Karpas-422 (cell line): ENCODE measurements at regions not wholly inside any gene's neighbourhood (a gene's known extent, or its start where the extent isn't known, plus 50 kb on each side); places are given as distances from the start of the nearest gene placed in this dataset.

Experiments
- DNase-seq: peaks from one replicate; pipeline ENCODE4 v3.0.0-alpha.2; 2015
- H2AFZ ChIP-seq: fragments of 200-600 bp; sonication (generic); 2 replicates; pipeline ENCODE4 v1.6.1; 2014; ENCODE audit warnings: antibody characterized with exemption, low read length, mixed read lengths
- H3K27ac ChIP-seq: fragments of 200-600 bp; sonication (generic); 2 replicates; pipeline ENCODE4 v1.5.1; 2014; ENCODE audit warnings: mild to moderate bottlenecking, low read length, moderate library complexity
- H3K27me3 ChIP-seq: fragments of 200-600 bp; sonication (generic); 2 replicates; pipeline ENCODE4 v1.6.1; 2014; ENCODE audit warnings: low read length, mixed read lengths
- H3K36me3 ChIP-seq: fragments of 200-600 bp; sonication (generic); 2 replicates; pipeline ENCODE4 v1.6.1; 2014; ENCODE audit warnings: low read length, mixed read lengths; ENCODE audit not compliant: insufficient read depth
- H3K4me1 ChIP-seq: fragments of 200-600 bp; sonication (generic); 2 replicates; pipeline ENCODE4 v1.6.1; 2014; ENCODE audit warnings: mild to moderate bottlenecking, low read length, mixed read lengths
- H3K4me2 ChIP-seq: fragments of 200-600 bp; sonication (generic); 2 replicates; pipeline ENCODE4 v1.6.1; 2014; ENCODE audit warnings: low read length, low read depth, mild to moderate bottlenecking; ENCODE audit not compliant: poor library complexity, severe bottlenecking
- H3K4me3 ChIP-seq: fragments of 200-600 bp; sonication (generic); 2 replicates; pipeline ENCODE4 v1.5.1; 2014; ENCODE audit warnings: mild to moderate bottlenecking, antibody characterized with exemption, low read length, mixed read lengths
- H3K79me2 ChIP-seq: fragments of 200-600 bp; sonication (generic); 2 replicates; pipeline ENCODE4 v1.6.1; 2014; ENCODE audit warnings: mild to moderate bottlenecking, low read length, mixed read lengths
- H3K9ac ChIP-seq: fragments of 200-600 bp; sonication (generic); 2 replicates; pipeline ENCODE4 v1.6.0; 2014; ENCODE audit warnings: low read length
- H3K9me2 ChIP-seq: fragments of 200-600 bp; sonication (generic), shearing (Covaris generic); replicated peaks from 2 replicates; pipeline ENCODE4 v1.6.0; 2014; ENCODE audit warnings: mild to moderate bottlenecking, low read length, moderate library complexity; ENCODE audit not compliant: insufficient read depth
- H3K9me3 ChIP-seq: fragments of 300-700, 200-600 bp; sonication (generic); 2 replicates; pipeline ENCODE4 v1.6.1; 2014; ENCODE audit warnings: low read length, mixed read lengths
- H4K20me1 ChIP-seq: fragments of 200-600 bp; sonication (generic); 2 replicates; pipeline ENCODE4 v1.6.1; 2014; ENCODE audit warnings: mild to moderate bottlenecking, antibody characterized with exemption, low read length, low read depth; ENCODE audit not compliant: insufficient read depth

DNA sequence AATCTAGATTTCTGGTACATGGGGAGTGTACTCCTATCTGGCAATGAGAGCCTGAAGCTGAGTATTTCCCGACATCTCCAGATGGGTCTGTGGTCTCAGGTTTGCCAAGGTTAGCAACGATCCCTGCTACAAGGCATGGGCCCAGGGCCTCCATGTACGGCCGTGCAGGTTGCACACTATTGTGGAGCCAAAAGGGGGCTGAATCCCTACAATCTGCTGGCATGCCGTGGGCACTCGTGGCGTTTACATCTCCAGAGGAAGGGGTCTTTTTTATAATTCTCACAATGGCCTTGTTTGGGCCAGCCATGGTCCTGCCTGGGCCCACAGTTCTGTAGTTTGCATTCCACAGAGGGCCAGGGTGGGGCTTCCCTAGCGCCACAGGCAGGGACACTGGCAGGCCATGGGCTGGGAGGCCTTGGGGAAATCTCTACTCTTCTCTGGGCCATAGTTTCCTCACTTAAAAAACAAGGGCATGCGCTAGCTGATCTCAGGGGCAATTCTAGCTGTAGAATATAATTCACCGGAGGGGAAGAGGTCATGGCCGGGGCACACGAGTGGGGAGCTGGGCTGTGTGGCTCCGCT lies 68.9 kb upstream of the TLE3 start:
- no peaks in the 10 kb centered on the region for H3K9me2 ChIP-seq
- H3K4me1 ChIP-seq = peaks cover under 1% of the 10 kb centered on the region; the same call in 1 of the 2 replicates
- 0 out of 2 replicates have a peak, but pooled peaks cover under 1% of the 10 kb centered on the region for H4K20me1 ChIP-seq
- H3K27me3 ChIP-seq = no peaks in the 10 kb centered on the region
- no peak overlapping the region for H3K4me3 ChIP-seq
- no peak overlapping the region for H3K9ac ChIP-seq
- H3K79me2 ChIP-seq = no peaks in the 10 kb centered on the region
- DNase-seq = no peak
- H2AFZ ChIP-seq = no peak overlapping the region
- H3K27ac ChIP-seq = no peak overlapping the region
- H3K9me3 ChIP-seq = no peaks in the 10 kb centered on the region
- H3K36me3 ChIP-seq = no peaks in the 10 kb centered on the region
- H3K4me2 ChIP-seq = no peak overlapping the region

DNA sequence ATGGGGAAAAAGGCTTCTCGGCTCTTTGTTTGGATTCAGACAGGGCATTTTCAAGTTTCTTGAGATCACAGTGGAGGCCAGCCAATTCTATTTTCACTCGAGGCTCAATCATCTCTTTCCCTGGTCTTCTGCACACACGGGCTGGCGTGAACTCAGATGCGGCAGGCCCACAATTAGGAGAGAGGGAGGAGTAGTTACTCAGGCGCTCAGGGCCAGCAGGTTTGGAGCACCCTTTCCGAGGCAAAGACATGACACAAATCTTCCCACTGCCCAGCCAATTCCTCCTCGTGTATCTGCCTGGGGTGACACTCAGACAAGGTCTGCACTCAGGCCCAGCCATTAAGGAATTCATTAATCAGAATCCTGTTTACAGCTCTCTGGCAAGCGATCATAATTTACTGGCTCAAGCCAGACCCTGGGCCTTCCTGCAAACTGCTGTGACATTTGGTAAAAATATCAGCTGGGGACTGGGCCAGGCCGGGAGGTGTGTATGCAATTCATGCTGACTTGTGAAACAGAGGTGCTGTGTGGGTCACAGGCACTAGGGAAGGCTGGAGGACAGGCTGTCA lies 68.1 kb upstream of the TLE3 start:
- H3K36me3 ChIP-seq = no peaks in the 10 kb centered on the region
- H3K27me3 ChIP-seq = no peaks in the 10 kb centered on the region
- H3K9me2 ChIP-seq = no peaks in the 10 kb centered on the region
- H3K9me3 ChIP-seq = no peaks in the 10 kb centered on the region
- H3K79me2 ChIP-seq = no peaks in the 10 kb centered on the region
- H3K27ac ChIP-seq = no peak overlapping the region
- 0 out of 2 replicates have a peak, but pooled peaks cover 8% of the 10 kb centered on the region for H4K20me1 ChIP-seq
- no peak overlapping the region for H3K4me2 ChIP-seq
- no peak for DNase-seq
- no peak overlapping the region for H2AFZ ChIP-seq
- H3K4me3 ChIP-seq = no peak overlapping the region
- H3K9ac ChIP-seq = no peak overlapping the region
- H3K4me1 ChIP-seq = no peaks in the 10 kb centered on the region

DNA sequence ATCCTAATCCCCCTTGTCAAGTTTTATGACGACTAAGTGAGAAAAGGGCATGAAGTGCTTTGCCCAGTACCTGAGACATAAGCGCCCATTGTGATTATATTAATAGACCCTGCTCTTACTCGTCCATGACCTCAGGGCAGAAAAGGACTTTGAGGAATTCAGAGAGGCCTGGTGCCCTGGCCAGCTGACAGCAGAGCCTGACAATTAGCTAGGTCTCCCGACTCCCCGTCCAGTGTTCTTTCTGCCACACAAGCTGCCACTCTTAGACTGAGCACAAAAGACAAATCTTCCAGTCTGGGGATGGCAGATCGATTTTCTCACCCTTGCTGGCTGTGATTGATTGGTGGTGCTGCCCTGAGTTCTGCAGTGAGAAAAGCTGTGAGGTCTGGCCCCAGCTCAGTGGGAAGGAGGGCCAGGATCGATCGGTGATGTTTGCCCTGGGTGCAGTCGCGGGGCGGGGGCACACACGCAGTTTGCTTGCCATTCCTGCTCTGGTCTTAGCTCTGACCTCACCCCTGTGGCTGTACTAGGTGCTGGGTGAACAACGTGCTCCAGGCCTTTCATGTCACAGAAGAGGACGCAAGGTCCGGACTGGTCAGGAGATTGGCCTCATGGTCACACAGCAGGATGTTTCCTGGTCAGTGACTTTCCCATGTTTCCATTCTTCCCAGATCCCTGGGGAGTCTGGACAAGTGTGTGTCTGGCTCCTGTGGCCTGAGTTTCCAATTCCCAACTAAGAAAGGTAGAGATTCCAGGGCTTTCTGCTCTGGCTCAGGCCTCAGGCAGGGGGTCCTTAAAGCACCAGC lies 67.4 kb upstream of the TLE3 start:
- no peak overlapping the region for H3K4me3 ChIP-seq
- H3K36me3 ChIP-seq = no peaks in the 10 kb centered on the region
- DNase-seq = no peak
- no peak overlapping the region for H3K4me2 ChIP-seq
- H3K27me3 ChIP-seq = no peaks in the 10 kb centered on the region
- H3K9me2 ChIP-seq = no peaks in the 10 kb centered on the region
- H4K20me1 ChIP-seq = 0 out of 2 replicates have a peak, but pooled peaks cover 9% of the 10 kb centered on the region
- no peaks in the 10 kb centered on the region for H3K4me1 ChIP-seq
- no peaks in the 10 kb centered on the region for H3K9me3 ChIP-seq
- no peak overlapping the region for H3K27ac ChIP-seq
- no peak overlapping the region for H3K9ac ChIP-seq
- H2AFZ ChIP-seq = no peak overlapping the region
- no peaks in the 10 kb centered on the region for H3K79me2 ChIP-seq

GRCh38 chr15:70164156-70164900 lies 66.6 kb upstream of the TLE3 start:
- no peaks in the 10 kb centered on the region for H3K36me3 ChIP-seq
- no peaks in the 10 kb centered on the region for H3K27me3 ChIP-seq
- DNase-seq = no peak
- no peaks in the 10 kb centered on the region for H3K9me2 ChIP-seq
- 0 out of 2 replicates have a peak, but pooled peaks cover 9% of the 10 kb centered on the region for H4K20me1 ChIP-seq
- no peaks in the 10 kb centered on the region for H3K9me3 ChIP-seq
- no peaks in the 10 kb centered on the region for H3K79me2 ChIP-seq
- no peaks in the 10 kb centered on the region for H3K4me1 ChIP-seq
- no peak overlapping the region for H3K9ac ChIP-seq
- H3K27ac ChIP-seq = no peak overlapping the region
- no peak overlapping the region for H2AFZ ChIP-seq
- no peak overlapping the region for H3K4me2 ChIP-seq
- H3K4me3 ChIP-seq = no peak overlapping the region

- no peaks in the 10 kb centered on the region for H3K9me3 ChIP-seq
- no peak for DNase-seq
- H3K4me3 ChIP-seq = no peak overlapping the region
- H2AFZ ChIP-seq = no peak overlapping the region
- H3K79me2 ChIP-seq = no peaks in the 10 kb centered on the region
- no peaks in the 10 kb centered on the region for H3K36me3 ChIP-seq
- no peaks in the 10 kb centered on the region for H3K4me1 ChIP-seq
- H4K20me1 ChIP-seq = 0 out of 2 replicates have a peak, but pooled peaks cover 9% of the 10 kb centered on the region
- H3K9ac ChIP-seq = no peak overlapping the region
- no peaks in the 10 kb centered on the region for H3K27me3 ChIP-seq
- H3K27ac ChIP-seq = no peak overlapping the region
- H3K4me2 ChIP-seq = no peak overlapping the region
- no peaks in the 10 kb centered on the region for H3K9me2 ChIP-seq
Measured at GRCh38 chr15:70160803-70161565, 63.3 kb upstream of the TLE3 start.

DNA sequence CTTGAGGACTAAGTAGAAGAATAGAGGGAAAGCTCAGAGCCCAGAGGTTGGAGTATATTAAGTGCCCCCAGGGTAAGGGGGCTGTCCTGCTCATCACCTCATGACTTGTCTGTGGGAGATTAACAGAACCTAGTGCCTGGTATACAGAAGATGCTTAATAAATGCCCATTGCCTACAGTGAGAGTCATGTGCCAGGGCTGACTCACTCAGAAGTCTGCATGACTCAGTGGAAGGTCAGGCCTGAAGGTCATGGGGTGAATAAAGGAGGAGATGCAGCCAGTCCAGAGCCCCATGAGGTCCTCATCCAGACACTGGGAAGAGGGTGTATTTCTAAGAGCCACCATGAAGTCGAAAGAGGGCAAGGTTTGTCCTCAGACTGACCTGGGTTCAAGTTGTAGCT lies 62.5 kb upstream of the TLE3 start:
- no peak for DNase-seq
- H3K4me3 ChIP-seq = no peak overlapping the region
- H3K27ac ChIP-seq = no peak overlapping the region
- H3K4me1 ChIP-seq = no peaks in the 10 kb centered on the region
- no peak overlapping the region for H3K9ac ChIP-seq
- H4K20me1 ChIP-seq = 0 out of 2 replicates have a peak, but pooled peaks cover 9% of the 10 kb centered on the region
- H2AFZ ChIP-seq = no peak overlapping the region
- H3K27me3 ChIP-seq = no peaks in the 10 kb centered on the region
- no peak overlapping the region for H3K4me2 ChIP-seq
- no peaks in the 10 kb centered on the region for H3K9me3 ChIP-seq
- H3K36me3 ChIP-seq = no peaks in the 10 kb centered on the region
- H3K79me2 ChIP-seq = no peaks in the 10 kb centered on the region
- no peaks in the 10 kb centered on the region for H3K9me2 ChIP-seq

DNA sequence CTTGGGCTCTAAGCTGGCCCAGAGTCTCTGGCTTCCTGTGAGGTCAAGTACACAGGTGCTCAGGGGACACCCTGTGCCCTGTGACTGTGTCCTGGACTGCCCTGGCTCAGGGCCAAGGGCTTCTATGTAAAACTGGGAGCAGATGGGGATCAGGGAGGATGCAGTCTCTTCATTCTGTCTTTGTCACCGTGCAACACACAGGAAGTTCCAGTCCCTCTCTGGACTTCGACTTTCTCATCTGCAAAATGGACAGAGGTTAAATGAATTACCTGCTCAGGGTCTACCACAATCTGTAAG lies 61.9 kb upstream of the TLE3 start:
- no peaks in the 10 kb centered on the region for H3K9me3 ChIP-seq
- no peak overlapping the region for H2AFZ ChIP-seq
- no peak overlapping the region for H3K27ac ChIP-seq
- H4K20me1 ChIP-seq = 0 out of 2 replicates have a peak, but pooled peaks cover 9% of the 10 kb centered on the region
- no peaks in the 10 kb centered on the region for H3K79me2 ChIP-seq
- no peaks in the 10 kb centered on the region for H3K36me3 ChIP-seq
- no peaks in the 10 kb centered on the region for H3K4me1 ChIP-seq
- H3K9me2 ChIP-seq = no peaks in the 10 kb centered on the region
- no peak overlapping the region for H3K9ac ChIP-seq
- H3K4me2 ChIP-seq = no peak overlapping the region
- H3K4me3 ChIP-seq = no peak overlapping the region
- no peaks in the 10 kb centered on the region for H3K27me3 ChIP-seq
- DNase-seq = no peak
